ENCODE measurements at regions not wholly inside any gene's neighbourhood (a gene's known extent, or its start where the extent isn't known, plus 50 kb on each side); places are given as distances from the start of the nearest gene placed in this dataset.

DNA sequence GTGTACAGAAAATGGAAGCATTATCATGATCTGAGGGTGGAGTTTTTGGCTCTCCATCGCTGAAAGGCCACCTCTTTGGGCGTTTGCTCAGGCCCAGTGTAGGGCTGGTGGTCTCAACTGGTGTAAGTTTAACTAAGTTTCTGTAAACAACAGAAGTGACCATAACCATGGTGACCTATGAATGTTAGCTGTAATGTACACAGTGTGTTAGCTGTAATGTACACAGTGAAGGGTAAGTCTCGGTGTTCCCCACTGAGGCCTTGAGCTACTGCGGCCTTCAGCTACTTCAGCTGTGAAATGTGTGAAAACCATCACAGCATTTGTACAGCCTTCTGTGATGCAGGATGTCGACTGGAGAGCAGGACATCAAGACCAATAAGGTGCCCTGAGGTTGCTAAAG lies 185.2 kb downstream of the MYLK4 start:
- WGBS, 2 experiments (ENCODE audit: insufficient coverage in 2 of 2), result 69 to 78% methylated on average over 5 of the region's 5 CpGs
- no peak overlapping the region for H3K27ac ChIP-seq (ENCODE audit: low read depth, low read length, severe bottlenecking)
- no peaks in the 10 kb centered on the region for H3K9me3 ChIP-seq (ENCODE audit: control insufficient read depth, low read length)

DNA sequence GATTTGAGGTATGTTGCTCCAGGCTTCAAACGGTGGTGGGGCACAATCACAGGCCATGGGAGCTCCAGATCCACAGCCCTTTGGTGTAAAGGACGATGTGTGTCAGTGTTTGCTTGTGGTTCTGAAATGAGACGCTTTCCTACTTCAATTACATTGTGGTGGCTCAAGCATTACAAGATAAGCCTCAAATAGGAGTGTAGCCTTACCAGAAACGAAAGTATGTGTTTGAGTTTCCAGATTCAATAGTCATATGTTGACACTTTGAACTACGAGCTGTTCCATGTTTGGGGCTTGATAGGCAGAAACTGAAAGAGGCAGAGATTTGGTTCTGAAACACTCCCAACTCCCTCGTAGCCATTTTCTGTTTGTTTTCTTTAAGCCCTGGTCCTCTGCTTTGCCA lies 187.1 kb downstream of the MYLK4 start:
- Histone ChIP-seq H3K4me1 (ENCODE audit: control insufficient read depth, insufficient read depth, low read length, poor library complexity, severe bottlenecking) (no peaks in the 10 kb centered on the region), H3K27ac (ENCODE audit: low read depth, low read length, severe bottlenecking) (no peak overlapping the region), H3K36me3 (ENCODE audit: control insufficient read depth, insufficient read depth, low read length) (no peaks in the 10 kb centered on the region), H3K9me3 (ENCODE audit: control insufficient read depth, low read length) (no peaks in the 10 kb centered on the region), H3K4me3 (ENCODE audit: extremely low read depth, insufficient read depth, low read length, poor library complexity, severe bottlenecking) (no peak overlapping the region)
- 80 to 100% methylated on average over 6 of the region's 6 CpGs for WGBS, 2 experiments (ENCODE audit: insufficient coverage in 2 of 2)

More for the DNA sequence above, 185.2 kb downstream of the MYLK4 start:
- no peak overlapping the region for H3K4me3 ChIP-seq (ENCODE audit: extremely low read depth, insufficient read depth, low read length, poor library complexity, severe bottlenecking)
- H3K36me3 ChIP-seq (ENCODE audit: control insufficient read depth, insufficient read depth, low read length), result no peaks in the 10 kb centered on the region
- no peaks in the 10 kb centered on the region for H3K4me1 ChIP-seq (ENCODE audit: control insufficient read depth, insufficient read depth, low read length, poor library complexity, severe bottlenecking)

DNA sequence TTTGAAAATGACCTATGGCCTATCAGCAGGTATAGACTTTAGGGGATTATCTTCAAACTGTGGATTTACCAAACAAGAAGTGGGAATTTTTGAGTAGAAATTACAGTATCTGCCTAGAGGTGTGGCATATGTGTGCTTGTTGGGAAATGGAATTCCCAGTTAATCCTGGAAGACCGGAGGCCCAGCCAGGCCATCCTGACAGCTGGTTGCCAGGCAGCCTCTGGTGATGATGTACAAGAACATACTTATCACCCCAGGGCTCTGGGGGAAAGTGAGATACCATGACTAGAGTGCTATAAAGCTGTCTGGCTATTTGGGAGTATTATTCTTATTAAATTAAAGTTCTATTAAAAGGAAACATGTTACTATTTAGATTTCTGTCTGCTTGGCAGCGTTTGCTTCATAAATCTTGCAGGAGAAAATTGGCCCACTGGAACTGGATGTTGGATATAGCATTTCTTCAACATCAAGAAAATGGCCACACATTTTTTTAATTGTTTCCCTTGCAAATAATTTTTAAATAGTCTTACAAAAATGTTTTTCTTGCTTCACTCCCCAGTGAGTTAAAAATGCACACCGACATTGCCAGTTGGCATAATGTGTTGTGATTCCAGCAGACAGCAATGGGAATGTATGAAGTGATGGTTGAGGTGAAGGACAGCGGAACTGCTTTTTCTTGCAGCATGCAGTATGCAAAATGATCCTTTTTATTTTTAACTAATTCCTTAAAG lies 187.8 kb downstream of the MYLK4 start:
- H3K36me3 ChIP-seq (ENCODE audit: control insufficient read depth, insufficient read depth, low read length), result no peaks in the 10 kb centered on the region
- no peaks in the 10 kb centered on the region for H3K9me3 ChIP-seq (ENCODE audit: control insufficient read depth, low read length)
- H3K4me3 ChIP-seq (ENCODE audit: extremely low read depth, insufficient read depth, low read length, poor library complexity, severe bottlenecking), result no peak overlapping the region
- no peak overlapping the region for H3K27ac ChIP-seq (ENCODE audit: low read depth, low read length, severe bottlenecking)
- H3K4me1 ChIP-seq (ENCODE audit: control insufficient read depth, insufficient read depth, low read length, poor library complexity, severe bottlenecking), result no peaks in the 10 kb centered on the region
- no CpG with 5 or more reads among the region's 4 CpGs for WGBS, 2 experiments (ENCODE audit: insufficient coverage in 2 of 2)

DNA sequence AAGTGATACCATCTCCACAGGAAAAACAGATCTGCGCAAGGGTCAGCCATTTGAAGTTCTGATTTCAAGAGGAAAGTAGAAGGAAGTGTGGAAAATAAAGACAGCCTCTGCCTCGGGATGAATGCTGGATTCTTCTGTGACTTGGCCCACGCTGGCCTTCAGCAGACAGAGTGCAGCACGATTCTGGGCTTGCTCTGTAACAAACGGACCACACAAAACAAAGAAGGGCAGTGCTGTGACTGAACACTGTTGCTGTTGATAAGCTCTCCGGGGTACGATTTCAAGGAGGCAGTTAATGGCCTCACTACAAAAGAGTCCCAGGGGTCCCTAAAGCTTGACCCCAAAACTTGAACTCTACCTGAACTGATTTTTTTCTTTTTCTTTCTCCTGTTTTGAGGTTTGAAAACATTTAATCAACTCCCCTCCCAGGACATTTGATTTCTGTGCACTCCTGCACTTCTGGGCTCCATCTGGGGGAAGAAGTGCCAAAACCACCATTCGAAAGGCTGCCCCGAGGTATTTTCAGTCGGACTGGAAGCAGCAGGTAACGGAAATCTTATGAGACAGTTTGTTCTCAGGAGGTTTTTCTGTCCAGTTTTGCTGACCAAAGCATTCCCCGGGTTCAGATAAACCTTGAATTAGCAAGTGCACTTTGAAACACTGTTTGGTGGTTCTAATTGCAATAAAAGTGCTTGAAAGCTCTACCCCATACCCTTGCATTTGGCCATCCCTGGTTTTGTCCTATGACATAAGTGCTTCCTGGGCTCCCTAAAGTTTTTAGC lies 189.6 kb downstream of the MYLK4 start:
- no peaks in the 10 kb centered on the region for H3K36me3 ChIP-seq (ENCODE audit: control insufficient read depth, insufficient read depth, low read length)
- H3K9me3 ChIP-seq (ENCODE audit: control insufficient read depth, low read length), result no peaks in the 10 kb centered on the region
- H3K4me3 ChIP-seq (ENCODE audit: extremely low read depth, insufficient read depth, low read length, poor library complexity, severe bottlenecking), result no peak overlapping the region
- WGBS, 2 experiments (ENCODE audit: insufficient coverage in 2 of 2), result 91 to 96% methylated on average over 10 to 12 of the region's 12 CpGs
- peak overlapping the region; percentile 7 for H3K27ac ChIP-seq (ENCODE audit: low read depth, low read length, severe bottlenecking)
- H3K4me1 ChIP-seq (ENCODE audit: control insufficient read depth, insufficient read depth, low read length, poor library complexity, severe bottlenecking), result no peaks in the 10 kb centered on the region

DNA sequence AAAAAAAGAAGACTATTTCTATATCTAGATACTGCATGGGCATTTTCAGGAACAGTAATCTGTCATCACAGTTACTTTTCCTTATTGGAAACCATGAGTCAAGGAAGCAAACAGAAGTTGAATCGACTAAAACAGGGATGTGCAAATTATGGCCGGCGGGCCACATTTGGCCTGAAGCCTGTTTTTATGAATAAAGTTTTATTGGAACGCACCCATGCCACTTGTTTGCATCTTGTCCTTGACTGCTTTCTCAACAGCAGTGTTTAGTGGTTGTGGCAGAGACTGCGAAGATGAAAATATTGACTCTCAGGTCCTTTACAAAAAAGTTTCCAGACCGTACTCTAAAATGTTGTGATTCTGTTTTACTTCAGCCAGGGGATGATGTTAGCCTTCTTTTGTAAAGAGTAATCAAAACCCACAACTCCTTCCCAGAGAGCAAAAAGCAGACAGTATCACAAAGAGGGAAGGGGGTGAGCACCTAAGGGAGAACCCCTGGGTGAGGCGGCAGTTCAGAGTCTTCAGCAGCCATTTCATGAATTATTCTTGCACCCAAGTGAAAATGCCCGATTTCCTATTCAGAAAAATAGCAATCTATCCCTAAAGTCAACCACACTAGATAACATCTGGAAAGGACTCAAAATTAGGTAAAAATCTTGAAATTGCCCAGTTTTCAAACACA lies 190.4 kb downstream of the MYLK4 start:
- no peaks in the 10 kb centered on the region for H3K36me3 ChIP-seq (ENCODE audit: control insufficient read depth, insufficient read depth, low read length)
- H3K4me3 ChIP-seq (ENCODE audit: extremely low read depth, insufficient read depth, low read length, poor library complexity, severe bottlenecking), result no peak overlapping the region
- 63 to 80% methylated on average over 3 to 6 of the region's 8 CpGs for WGBS, 2 experiments (ENCODE audit: insufficient coverage in 2 of 2)
- H3K9me3 ChIP-seq (ENCODE audit: control insufficient read depth, low read length), result no peaks in the 10 kb centered on the region
- no peak overlapping the region for H3K27ac ChIP-seq (ENCODE audit: low read depth, low read length, severe bottlenecking)
- no peaks in the 10 kb centered on the region for H3K4me1 ChIP-seq (ENCODE audit: control insufficient read depth, insufficient read depth, low read length, poor library complexity, severe bottlenecking)

DNA sequence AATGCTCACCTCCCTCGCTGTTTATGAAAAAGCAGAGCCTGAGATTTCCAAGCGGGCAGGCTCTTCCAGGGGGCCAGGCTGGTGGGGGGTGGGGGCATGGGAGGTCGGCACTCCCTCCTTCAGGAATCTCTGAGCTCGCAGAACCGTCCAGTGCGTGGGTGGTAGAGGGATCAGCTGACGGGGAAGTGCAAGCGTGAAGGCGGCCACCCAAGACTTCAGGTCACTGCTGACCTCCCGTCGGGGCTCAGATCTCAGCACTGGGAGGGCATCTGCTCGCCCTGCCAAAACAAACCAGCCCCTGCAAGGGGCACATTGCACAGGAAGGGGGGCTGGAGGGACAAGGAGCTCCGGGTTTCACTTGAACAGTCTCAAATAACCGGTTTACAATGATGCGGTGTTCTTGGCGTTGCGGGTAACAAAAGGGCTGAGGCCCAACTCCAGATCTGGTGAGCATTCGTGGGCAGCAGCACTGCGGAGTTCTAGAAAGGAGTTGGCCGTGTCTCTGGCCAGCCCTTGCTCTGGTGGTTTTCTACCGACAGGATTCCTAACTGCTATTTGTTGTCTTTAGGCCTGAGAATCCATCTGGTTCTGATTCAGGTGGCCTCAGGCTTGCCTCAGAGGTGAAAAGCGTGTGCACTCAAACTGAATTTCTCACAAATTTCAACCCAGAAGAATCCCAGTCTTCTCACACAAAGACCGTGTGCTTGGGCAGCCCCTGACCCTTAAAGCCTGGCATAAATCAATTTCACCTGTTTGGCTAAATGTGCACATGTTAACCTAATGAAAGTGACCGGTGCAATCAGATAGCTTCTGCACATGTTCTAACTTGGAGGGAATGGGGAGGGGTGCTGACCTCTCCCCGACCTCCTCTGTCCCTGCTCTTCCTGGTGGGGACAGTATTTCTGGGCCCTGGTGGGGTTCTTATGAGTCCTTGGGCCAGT lies 191.6 kb downstream of the MYLK4 start:
- 88 to 89% methylated on average over 20 to 23 of the region's 25 CpGs for WGBS, 2 experiments (ENCODE audit: insufficient coverage in 2 of 2)
- H3K27ac ChIP-seq (ENCODE audit: low read depth, low read length, severe bottlenecking), result no peak overlapping the region
- no peak overlapping the region for H3K4me3 ChIP-seq (ENCODE audit: extremely low read depth, insufficient read depth, low read length, poor library complexity, severe bottlenecking)
- no peaks in the 10 kb centered on the region for H3K4me1 ChIP-seq (ENCODE audit: control insufficient read depth, insufficient read depth, low read length, poor library complexity, severe bottlenecking)
- H3K9me3 ChIP-seq (ENCODE audit: control insufficient read depth, low read length), result no peaks in the 10 kb centered on the region
- no peaks in the 10 kb centered on the region for H3K36me3 ChIP-seq (ENCODE audit: control insufficient read depth, insufficient read depth, low read length)

DNA sequence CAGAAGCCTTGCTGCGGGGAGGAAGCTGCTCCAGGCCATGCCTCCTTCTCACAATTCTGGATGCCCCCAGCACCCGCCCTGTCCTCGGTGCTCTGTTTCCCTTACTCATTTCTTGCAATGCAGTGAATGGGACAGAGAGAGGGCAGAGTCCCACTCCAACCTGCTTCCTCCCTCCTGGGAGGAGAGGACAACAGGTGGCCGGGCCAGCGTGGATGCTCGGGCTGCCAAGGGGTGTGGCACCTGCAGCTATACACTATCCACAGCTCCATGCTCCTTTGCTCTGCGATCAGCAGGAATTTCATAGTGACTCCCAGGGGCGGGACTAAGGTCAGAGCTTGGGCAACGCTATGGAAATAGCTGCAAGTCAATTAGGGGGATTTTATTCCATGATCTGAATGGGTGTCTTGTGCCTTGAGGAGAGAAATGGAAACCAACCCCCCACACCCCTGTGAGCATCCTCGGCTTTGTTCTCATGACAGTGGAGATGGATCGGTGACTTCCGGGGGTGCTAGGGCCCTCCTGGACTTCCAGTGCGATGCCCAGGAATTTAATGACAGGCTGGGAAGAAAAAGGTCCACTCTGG lies 192.5 kb downstream of the MYLK4 start:
- H3K4me1 ChIP-seq (ENCODE audit: control insufficient read depth, insufficient read depth, low read length, poor library complexity, severe bottlenecking), result no peaks in the 10 kb centered on the region
- no peak overlapping the region for H3K4me3 ChIP-seq (ENCODE audit: extremely low read depth, insufficient read depth, low read length, poor library complexity, severe bottlenecking)
- 92 to 93% methylated on average over 2 to 5 of the region's 13 CpGs for WGBS, 2 experiments (ENCODE audit: insufficient coverage in 2 of 2)
- no peak overlapping the region for H3K27ac ChIP-seq (ENCODE audit: low read depth, low read length, severe bottlenecking)
- H3K9me3 ChIP-seq (ENCODE audit: control insufficient read depth, low read length), result no peaks in the 10 kb centered on the region
- no peaks in the 10 kb centered on the region for H3K36me3 ChIP-seq (ENCODE audit: control insufficient read depth, insufficient read depth, low read length)

DNA sequence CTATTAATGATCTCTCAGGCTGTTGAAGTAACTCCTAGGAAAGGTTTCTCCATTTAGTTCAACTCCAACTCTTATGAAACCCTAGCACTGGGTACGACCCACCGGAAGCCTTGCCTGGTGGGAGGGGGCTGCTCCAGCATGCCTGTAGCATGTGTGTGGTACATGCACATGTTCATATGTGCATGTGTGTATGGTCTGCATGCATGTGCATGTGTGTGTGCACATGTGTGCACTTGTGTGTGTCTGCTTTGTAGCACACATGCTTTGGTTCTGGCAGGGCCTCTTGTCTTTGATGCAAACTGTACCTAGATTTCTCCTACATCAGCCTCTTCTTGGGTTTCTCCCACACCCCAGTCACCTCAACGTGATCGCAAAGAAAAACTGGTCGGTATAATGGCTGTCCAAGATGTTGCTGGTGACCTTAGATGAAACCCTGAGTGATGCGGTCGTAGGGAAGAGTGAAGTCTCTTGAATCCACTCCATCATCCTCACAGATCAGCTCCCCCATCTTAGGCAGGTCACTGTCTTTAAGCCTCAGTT lies 193.5 kb downstream of the MYLK4 start:
- H3K4me3 ChIP-seq (ENCODE audit: extremely low read depth, insufficient read depth, low read length, poor library complexity, severe bottlenecking), result no peak overlapping the region
- no peaks in the 10 kb centered on the region for H3K36me3 ChIP-seq (ENCODE audit: control insufficient read depth, insufficient read depth, low read length)
- H3K9me3 ChIP-seq (ENCODE audit: control insufficient read depth, low read length), result no peaks in the 10 kb centered on the region
- no peaks in the 10 kb centered on the region for H3K4me1 ChIP-seq (ENCODE audit: control insufficient read depth, insufficient read depth, low read length, poor library complexity, severe bottlenecking)
- no peak overlapping the region for H3K27ac ChIP-seq (ENCODE audit: low read depth, low read length, severe bottlenecking)
- 71 to 75% methylated on average over 4 to 6 of the region's 7 CpGs for WGBS, 2 experiments (ENCODE audit: insufficient coverage in 2 of 2)

DNA sequence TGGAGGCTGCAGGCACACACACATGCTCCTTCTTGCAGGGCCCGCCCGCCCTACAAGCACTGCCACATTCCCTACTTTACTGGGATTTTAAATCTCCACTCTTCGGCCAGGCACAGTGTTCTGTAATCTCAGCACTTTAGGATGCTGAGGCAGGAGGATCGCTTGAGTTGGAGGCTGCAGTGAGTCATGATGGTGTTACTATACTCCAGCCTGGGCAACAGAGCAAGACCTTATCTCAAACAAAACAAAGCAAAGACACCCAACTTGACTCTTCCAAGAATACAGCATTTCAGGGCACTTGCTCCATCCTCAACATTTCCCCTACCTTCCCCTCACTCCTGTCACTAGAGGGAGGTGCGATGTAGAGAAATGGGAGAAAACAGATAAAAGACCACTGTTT lies 194.0 kb downstream of the MYLK4 start:
- no peaks in the 10 kb centered on the region for H3K4me1 ChIP-seq (ENCODE audit: control insufficient read depth, insufficient read depth, low read length, poor library complexity, severe bottlenecking)
- H3K9me3 ChIP-seq (ENCODE audit: control insufficient read depth, low read length), result no peaks in the 10 kb centered on the region
- 80 to 92% methylated on average over 1 to 2 of the region's 5 CpGs for WGBS, 2 experiments (ENCODE audit: insufficient coverage in 2 of 2)
- no peak overlapping the region for H3K27ac ChIP-seq (ENCODE audit: low read depth, low read length, severe bottlenecking)
- H3K4me3 ChIP-seq (ENCODE audit: extremely low read depth, insufficient read depth, low read length, poor library complexity, severe bottlenecking), result no peak overlapping the region
- no peaks in the 10 kb centered on the region for H3K36me3 ChIP-seq (ENCODE audit: control insufficient read depth, insufficient read depth, low read length)
